GM12891 (cell line): ENCODE measurements at regions not wholly inside any gene's neighbourhood (a gene's known extent, or its start where the extent isn't known, plus 50 kb on each side); places are given as distances from the start of the nearest gene placed in this dataset.

ENCODE experiments used
- DNase-seq: peaks from one replicate; pipeline ENCODE4 v3.0.0; 2011; ENCODE audit warnings: low spot score; ENCODE audit not compliant: insufficient read length
- FAIRE-seq: peaks from 2 replicates; lab custom pipeline; 2011; peaks lifted over from hg19 to GRCh38; lab: Jason Lieb, UNC
- PAX5 ChIP-seq: IDR thresholded peaks from 2 replicates; pipeline ENCODE4 v1.6.1; 2011; ENCODE audit warnings: low read length, moderate library complexity, mild to moderate bottlenecking; ENCODE audit not compliant: insufficient read depth, severe bottlenecking
- POLR2A ChIP-seq: IDR thresholded peaks from 2 replicates; pipeline ENCODE4 v1.6.1; 2011; ENCODE audit warnings: low read depth, low read length, control low read depth
- POLR2AphosphoS5 ChIP-seq: IDR thresholded peaks from 2 replicates; pipeline ENCODE4 v1.6.1; 2011; ENCODE audit warnings: low read depth, low read length, control low read depth
- POU2F2 ChIP-seq: IDR thresholded peaks from 2 replicates; pipeline ENCODE4 v1.6.1; 2011; ENCODE audit warnings: low read depth, mild to moderate bottlenecking, control low read depth, low read length, moderate library complexity
- SPI1 ChIP-seq: IDR thresholded peaks from 2 replicates; pipeline ENCODE4 v1.6.1; 2011; ENCODE audit warnings: low read depth, low read length, control low read depth
- TAF1 ChIP-seq: IDR thresholded peaks from 2 replicates; pipeline ENCODE4 v1.6.1; 2011; ENCODE audit warnings: low read depth, low read length, control low read depth

DNA sequence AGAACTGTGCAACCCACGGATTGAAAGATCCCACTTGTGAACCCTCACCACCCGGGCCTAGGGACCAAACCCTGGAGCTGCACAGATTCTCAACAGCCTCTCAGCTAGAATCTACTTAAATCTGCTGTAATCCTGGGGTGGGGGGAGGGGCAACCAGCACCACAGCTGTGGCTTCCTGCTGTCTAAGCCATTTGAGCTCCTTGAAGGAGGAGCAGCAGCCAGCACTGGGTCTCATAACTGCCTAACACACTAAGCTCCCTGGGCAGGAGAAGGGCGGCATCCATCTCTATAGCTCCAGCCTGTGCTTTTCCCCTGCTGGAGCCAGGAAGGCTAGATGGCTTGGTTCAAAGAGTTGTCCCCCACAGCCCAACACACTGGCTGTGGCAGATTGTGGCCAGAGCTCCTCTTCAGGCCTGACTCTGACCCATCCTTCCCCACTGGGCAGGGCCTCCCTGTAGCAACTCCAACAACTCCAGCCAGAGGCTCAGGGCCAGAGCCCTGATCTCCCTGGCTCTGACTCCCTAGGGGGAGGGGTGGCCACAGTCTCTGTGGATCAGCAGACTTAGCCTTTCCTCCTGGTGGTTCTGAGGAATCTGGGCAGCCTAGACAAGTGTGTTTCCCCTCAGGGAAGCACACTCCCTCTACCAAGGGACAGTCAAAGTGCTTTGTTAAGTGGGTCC is 72.0 kb upstream of the C9orf72 start:
- FAIRE-seq (no peak), DNase-seq (no peak)
- TF ChIP-seq SPI1, result no peak
- no peak for TF ChIP-seq POU2F2
- no peak for TF ChIP-seq POLR2A
- TF ChIP-seq TAF1, result no peak
- TF ChIP-seq POLR2AphosphoS5, result no peak
- TF ChIP-seq PAX5, result no peak

DNA sequence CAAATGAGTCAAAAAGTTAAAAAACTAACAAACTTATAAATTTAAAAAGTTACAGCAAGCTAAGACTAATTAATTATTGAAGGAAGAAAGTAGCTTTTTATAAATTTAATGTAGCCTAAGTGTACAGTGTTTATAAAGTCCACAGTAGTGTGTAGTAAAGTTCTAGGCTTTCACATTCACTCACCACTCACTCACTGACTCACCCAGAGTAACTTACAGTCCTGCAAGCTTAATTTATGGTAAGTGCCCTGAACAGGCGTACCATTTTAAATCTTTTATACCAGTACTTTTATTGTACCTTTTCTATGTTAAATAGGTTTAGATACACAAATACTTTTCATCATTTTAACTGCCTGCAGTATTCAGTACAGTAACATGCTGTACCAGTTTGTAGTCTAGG is 80.0 kb upstream of the C9orf72 start:
- FAIRE-seq, result no peak
- TF ChIP-seq PAX5 (no peak), POU2F2 (no peak), SPI1 (no peak), POLR2A (no peak), POLR2AphosphoS5 (no peak), TAF1 (no peak)
- DNase-seq, result no peak

- DNase-seq (no peak), FAIRE-seq (no peak)
- no peak for TF ChIP-seq POLR2A
- no peak for TF ChIP-seq SPI1
- no peak for TF ChIP-seq POLR2AphosphoS5
- TF ChIP-seq TAF1, result no peak
- no peak for TF ChIP-seq PAX5
- no peak for TF ChIP-seq POU2F2
Observed at GRCh38 chr9:27653957-27654356, 80.7 kb upstream of the C9orf72 start.

- TF ChIP-seq POLR2AphosphoS5 (no peak), POU2F2 (no peak), POLR2A (no peak), TAF1 (no peak), PAX5 (no peak), SPI1 (no peak)
Observed at GRCh38 chr9:27654629-27655285, 81.5 kb upstream of the C9orf72 start.

GRCh38 chr9:27655441-27655840 is 82.2 kb upstream of the C9orf72 start:
- DNase-seq (no peak), FAIRE-seq (no peak)
- no peak for TF ChIP-seq POLR2A
- TF ChIP-seq PAX5, result no peak
- TF ChIP-seq POU2F2, result no peak
- TF ChIP-seq TAF1, result no peak
- no peak for TF ChIP-seq POLR2AphosphoS5
- no peak for TF ChIP-seq SPI1

More at GRCh38 chr9:27654629-27655285, 81.5 kb upstream of the C9orf72 start:
- DNase-seq (no peak), FAIRE-seq (no peak)

- TF ChIP-seq POLR2AphosphoS5 (no peak), POU2F2 (no peak), SPI1 (no peak), PAX5 (no peak), TAF1 (no peak), POLR2A (no peak)
- FAIRE-seq, result no peak
- DNase-seq, result no peak
Observed at GRCh38 chr9:27659001-27659400, 85.7 kb upstream of the C9orf72 start.

DNA sequence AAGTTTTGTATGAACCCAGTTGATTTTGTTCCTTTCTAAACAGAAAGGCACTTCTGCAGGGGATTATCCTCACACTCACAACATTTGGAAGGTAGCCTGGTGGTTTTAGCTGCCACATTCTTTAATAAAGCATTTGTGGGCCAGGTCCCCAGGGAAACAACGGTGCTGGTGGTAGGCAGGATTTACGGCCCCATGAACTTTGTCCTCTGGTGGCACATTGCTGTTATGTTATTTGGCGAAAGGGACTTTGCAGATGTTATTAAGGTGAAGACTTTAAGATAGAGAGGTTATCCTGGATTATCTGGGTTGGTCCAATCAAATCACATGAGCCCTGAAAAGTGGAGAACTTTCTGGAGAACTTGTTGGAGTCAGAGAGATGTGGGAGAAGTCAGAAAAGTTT is 86.3 kb upstream of the C9orf72 start:
- FAIRE-seq (no peak), DNase-seq (no peak)
- TF ChIP-seq TAF1 (no peak), POLR2AphosphoS5 (no peak), POU2F2 (no peak), PAX5 (no peak), POLR2A (no peak), SPI1 (no peak)

DNA sequence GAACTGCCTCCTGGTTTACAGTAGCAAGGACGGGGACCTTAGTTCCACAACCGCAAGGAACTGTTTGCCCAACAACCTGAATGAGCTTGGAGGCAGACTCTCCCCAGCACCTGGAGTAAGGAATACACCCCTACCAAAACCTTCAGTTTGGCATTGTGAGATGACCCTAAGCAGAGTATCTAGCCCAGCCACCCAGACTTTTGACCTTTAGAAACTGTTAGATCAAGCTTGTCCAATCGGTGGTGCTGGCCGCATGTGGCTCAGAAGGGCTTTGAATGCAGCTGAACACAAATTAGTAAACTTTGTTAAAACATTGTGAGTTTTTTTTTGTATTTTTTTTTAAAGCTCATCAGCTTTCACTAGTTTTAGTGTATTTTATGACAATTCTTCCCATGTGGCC is 86.9 kb upstream of the C9orf72 start:
- no peak for DNase-seq
- no peak for FAIRE-seq
- TF ChIP-seq TAF1 (no peak), SPI1 (no peak), PAX5 (no peak), POLR2A (no peak), POLR2AphosphoS5 (no peak), POU2F2 (no peak)

- DNase-seq (no peak), FAIRE-seq (no peak)
- TF ChIP-seq POU2F2 (no peak), POLR2A (no peak), POLR2AphosphoS5 (no peak), SPI1 (no peak), PAX5 (no peak), TAF1 (no peak)
Observed at GRCh38 chr9:27663526-27663925, 90.2 kb upstream of the C9orf72 start.
